HG03565 (cell line): ENCODE measurements at regions not wholly inside any gene's neighbourhood (a gene's known extent, or its start where the extent isn't known, plus 50 kb on each side); places are given as distances from the start of the nearest gene placed in this dataset.
"Not testable (repeated sequence)": the region's sequence is repeated elsewhere in the genome, so short reads cannot be mapped to it uniquely, and the experiment has no call there.

ENCODE experiments used
- ATAC-seq: cut with Tn5 transposase; IDR thresholded peaks from one replicate; pipeline ENCODE4 v1.9.1; 2021; ENCODE audit warnings: mild to moderate bottlenecking, moderate library complexity; ENCODE audit not compliant: unreplicated experiment

DNA sequence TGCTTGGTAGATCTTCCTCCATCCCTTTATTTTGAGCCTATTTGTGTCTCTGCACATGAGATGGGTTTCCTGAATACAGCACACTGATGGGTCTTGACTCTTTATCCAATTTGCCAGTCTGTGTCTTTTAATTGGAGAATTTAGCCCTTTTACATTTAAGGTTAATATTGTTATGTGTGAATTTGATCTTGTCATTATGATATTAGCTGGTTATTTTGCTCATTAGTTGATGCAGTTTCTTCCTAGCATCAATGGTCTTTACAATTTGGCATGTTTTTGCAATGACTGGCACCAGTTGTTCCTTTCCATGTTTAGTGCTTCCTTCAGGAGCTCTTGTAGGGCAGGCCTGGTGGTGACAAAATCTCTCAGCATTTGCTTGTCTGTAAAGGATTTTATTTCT, 72.4 kb downstream of the HNRNPD start:
- not testable (repeated sequence) for ATAC-seq

DNA sequence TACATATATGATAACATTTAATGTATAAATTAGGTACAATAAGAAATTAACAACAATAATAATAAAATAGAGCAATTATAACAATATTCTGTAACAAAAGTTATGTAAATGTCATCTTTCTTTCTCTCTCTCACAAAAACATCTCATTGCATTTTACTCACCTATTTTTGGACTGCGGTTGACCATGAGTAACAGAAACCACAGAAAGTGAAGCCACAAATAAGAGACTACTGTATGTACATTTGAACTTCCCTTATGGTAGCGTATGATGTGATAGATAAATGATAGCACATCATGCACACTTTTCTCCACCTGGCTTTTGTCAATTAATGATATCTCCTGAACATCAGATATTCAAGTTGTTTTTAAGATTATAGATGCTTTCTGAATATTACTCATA, 80.5 kb downstream of the HNRNPD start:
- peak; percentile 100 for ATAC-seq

DNA sequence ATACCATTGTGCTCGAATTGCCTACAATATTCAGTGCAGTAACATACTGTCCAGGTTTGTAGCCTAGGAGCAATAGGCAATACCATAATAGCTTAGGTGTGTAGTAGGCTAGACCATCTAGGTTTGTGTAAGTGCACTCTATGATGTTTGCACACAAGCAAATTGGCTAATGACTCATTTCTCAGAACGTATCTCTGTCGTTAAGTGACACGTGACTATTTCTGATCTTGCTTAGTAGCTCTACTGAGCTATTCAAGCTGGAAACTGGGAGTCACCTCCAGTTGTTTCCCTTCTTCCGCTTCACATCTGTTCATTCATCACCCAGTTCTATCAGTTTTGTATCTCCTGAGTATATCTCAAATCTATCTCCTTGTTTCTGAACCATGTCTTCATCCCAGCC, 86.1 kb downstream of the HNRNPD start:
- no peak for ATAC-seq

DNA sequence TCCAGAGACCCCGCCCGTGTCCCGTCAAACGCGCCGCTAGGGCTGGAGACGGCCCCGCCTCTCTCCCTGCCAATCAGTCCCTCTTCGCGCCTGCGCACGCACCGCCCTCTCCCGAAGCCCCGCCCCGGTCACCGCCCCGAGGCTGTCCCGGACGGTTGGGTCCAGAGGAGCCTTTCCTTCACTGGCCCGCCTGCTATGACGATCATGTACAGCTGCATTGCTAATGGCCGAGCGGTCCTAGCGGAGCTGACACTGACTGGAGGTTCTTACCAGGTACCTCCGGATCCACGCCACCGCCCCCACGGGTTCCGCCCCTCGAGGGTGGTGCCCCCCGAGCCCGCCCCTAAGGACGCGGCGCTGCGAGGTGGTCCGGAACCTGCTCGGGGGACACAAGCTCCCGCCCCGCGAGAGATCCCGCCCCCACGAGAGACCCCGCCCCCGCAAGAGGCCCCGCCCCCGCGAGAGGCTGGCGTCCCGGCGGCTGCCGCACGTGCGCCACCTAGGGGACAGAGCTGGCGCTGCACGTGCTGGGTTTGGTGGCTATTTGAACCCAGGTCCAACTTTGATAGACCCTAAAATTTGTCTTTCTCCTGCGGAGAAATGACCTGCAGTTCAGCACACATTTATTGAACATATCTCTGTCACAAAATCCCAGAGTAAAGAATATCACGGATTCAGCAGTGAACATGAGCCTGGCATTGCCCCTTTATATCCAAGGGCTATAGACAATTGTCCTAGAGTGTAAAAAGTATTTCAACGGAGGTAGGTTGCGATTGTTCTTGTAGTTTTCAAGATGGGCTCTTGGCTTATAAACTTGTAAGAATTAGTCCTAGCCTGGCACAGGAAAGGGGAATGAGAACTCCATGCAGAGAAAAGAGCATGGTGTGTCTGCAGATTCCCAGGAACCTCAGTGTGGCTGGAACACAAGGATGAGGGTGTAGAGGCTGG, 88.7 kb downstream of the HNRNPD start:
- ATAC-seq = peak; percentile 100

DNA sequence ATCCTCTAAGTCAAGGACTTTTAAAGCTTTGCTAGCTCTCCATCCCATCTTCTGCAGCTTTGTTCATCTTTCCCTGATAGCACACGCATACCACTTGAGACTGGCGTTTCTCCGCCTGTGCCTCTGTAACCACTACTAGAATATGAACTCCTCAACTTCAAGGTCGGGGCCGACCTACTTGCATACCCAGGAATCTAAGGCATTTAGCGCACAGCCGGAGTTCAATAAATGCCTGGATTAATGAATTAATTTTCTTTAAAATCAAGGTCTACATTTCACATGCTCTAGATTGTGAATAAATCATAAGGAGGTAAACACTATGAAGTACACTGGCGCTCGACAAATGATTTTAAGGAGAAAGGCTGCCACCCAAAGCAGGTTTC, 89.3 kb downstream of the HNRNPD start:
- ATAC-seq = no peak

DNA sequence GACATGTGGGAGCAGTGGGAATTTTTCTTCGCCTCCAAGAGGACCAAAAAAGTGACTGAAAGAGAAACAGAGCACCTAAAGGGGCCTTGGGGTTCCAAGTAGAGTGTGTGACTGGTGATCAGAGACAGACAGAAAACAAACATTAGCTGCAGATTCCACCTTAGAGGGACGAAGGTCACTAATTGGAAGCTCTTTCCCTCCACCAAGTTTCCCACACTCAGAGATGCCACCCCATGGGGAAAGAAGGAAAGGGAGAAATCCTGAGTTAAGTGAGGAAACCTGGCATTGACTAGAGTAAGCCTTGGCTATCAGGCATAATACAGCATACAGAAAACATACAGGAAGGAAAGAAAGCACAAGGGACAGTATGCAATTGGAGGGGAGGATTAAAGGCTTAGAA, 90.9 kb downstream of the HNRNPD start:
- ATAC-seq = no peak

DNA sequence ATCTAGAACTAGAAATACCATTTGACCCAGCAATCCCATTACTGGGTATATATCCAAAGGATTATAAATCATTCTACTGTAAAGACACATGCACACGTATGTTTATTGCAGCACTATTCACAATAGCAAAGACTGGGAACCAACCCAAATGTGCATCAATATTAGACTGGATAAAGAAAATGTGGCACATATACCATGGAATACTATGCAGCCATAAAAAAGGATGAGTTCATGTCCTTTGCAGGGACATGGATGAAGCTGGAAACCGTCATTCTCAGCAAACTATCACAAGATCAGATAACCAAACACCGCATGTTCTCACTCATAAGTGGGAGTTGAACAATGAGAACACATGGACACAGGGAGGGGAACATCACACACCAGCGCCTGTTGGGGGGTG, 94.2 kb downstream of the HNRNPD start:
- not testable (repeated sequence) for ATAC-seq

DNA sequence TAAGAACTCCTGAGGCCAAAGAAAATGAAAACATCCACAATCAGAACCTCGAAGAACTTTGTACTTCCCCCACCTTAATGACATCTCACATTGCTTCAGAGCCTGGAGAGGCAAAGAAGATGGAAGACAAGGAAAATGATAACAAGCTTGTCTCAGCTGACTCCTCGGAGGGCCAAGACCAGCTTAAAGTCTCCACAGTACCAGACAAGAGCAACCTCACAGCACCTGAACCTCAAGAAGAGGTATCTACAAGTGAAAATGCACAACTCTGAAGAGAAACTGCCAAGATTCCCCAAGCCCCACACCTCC, 97.5 kb downstream of the HNRNPD start:
- ATAC-seq = no peak

DNA sequence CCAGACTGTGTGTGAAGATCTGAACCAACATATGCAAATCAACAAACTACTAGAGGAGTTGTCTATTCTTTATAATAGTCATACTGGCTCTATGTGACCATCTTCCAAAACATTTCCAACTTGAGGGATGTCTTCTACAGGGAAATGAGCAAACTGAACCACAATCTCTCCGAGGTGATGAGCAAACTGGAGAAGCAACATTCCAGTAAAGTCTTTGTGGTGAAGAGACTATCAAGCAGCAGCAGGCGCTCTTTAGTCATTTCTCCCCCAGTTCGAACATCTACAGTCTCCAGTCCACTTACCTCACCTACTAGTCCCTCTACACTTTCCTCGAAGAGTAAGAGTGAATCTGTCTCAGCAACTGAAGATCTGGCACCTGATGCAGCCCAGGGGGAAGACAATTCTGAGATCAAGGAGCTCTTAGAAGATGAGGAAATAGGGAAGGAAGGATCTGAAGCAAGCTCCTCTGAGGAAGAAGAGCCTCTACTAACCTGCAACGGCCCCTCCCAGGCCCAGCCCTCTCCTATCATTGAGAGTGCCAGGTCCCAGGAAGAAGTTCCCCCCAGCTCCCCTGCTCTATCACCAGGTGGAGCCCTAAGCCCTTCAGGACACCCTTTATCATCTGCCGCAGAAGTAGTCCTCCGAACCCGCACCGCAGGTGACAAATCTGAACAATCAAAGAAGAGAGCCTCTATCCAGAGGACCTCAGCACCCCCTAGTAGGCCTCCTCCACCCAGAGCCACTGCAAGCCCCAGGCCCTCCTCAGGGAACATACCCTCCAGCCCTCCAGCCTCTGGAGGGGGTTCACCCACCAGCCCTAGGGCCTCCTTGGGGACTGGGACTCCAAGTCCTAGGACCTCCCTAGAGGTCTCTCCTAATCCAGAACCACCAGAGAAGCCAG, 98.1 kb downstream of the HNRNPD start:
- no peak for ATAC-seq

DNA sequence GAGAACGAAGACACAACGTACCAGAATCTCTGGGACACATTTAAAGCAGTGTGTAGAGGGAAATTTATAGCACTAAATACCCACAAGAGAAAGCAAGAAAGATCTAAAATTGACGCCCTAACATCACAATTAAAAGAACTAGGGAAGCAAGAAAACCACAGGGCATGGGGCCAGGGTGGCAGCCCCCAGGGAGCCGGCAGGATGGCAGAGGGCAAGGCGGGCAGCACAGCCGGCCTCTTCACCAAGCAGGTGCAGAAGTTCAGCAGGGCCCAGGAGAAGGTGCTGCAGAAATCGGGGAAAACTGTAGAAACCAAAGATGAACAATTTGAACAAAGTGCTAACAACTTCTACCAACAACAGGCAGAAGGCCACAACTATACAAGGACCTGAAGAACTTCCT, 99.1 kb downstream of the HNRNPD start:
- not testable (repeated sequence) for ATAC-seq

DNA sequence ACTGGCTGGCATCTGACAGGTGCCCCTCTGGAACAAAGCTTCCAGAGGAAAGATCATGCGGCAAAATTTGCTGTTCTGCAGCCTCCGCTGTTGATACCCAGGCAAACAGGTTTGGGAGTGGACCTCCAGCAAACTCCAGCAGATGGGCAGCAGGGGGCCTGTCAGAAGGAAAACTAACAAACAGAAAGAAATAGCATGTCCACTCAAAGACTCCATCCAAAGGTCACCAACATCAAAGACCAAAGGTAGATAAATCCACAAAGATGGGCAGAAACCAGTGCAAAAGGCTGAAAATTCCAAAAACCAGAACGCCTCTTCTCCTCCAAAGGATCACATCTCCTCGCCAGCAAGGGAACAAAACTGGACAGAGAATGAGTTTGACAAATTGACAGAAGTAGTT, 101.3 kb downstream of the HNRNPD start:
- ATAC-seq = not testable (repeated sequence)

DNA sequence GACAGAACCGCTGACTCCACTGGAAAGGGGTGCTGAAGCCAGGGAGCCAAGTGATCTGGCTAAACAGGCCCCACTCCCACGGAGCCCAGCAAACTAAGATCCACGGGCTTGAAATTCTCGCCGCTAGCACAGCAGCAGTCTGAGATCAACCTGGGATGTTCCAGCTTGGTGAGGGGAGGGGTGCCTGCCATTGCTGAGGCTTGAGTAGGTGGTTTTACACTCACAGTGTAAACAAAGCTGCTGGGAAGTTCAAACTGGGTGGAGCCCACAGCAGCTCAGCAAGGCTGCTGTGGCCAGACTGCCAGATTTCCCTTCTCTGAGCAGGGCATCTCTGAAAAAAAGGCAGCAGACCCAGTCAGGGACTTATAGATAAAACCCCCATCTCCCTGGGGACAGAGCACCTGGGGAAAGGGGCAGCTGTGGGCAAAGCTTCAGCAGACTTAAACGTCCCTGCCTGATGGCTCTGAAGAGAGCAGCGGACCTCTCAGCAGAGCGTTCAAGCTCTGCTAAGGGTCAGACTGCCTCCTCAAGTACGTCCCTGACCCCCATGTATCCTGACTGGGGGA, 101.8 kb downstream of the HNRNPD start:
- ATAC-seq = not testable (repeated sequence)

DNA sequence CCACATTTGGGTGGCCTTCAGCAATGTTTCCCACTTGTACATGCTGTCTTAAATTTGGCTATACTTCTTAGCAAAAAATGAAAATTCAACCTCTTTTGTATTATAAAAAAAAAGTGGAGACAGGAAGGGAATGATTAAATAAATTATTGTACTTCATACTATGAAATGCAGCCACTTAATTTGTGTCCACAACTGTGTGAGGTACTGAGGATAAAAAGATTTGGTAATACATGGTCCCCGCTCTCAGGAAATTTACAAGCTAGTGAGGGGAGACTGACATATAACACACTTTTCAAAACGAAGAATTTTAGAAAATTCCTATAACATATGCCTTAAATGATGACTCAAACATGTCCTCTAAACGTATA, 105.0 kb downstream of the HNRNPD start:
- no peak for ATAC-seq

DNA sequence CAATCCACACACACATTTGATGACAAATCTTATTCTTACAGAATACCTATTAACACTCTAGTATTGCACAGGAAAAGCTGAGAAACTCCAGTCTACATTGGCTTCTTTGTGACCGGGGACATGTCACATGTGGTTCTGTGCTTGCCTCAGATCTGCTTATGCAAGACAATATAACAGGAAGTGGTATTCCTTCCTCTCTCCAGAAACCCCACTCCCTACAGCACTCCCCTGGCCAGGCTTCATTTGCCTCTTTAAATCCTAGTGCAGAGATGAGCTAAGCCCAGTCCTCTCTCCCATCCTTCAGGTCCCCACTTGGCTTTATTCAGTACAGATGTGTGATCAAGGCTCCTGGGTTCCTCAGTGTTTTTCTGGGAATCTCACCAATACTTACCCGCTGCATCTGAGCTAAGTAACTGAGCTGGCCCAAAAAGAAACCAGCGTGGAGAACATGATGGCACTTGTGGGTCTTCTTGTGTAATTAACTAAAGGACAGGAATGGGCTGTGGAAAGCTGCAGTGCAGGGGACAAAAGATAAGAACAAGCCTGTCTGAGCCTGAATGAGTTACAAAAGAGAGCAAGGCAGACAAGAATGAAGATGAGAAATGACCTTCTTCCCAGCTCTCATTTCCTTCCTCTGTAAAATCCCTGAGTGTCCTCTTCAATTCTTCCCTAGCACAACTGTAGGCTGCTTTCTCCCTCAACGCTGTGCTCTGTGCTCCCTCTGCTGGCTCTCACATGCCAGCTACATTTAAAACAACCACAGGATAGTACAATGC, 105.6 kb downstream of the HNRNPD start:
- peak; percentile 98 for ATAC-seq

DNA sequence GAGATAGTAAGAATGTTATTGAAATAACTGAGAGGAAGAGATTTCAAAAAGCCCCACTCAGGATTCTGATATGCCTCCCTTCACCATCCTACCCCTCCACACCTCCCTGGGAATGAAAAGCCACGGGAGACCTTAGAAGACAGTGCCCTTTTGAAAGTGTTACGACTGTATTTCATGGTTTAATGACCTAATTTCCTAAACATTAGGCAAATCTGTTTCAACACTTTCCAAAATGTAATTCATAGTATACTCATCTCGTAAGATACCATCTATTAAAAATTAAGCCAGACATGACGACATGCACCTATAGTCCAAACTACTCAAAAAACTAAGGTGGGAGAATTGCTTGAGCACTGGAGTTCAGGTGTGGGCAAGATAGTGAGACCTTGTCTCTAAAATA, 106.3 kb downstream of the HNRNPD start:
- no peak for ATAC-seq

DNA sequence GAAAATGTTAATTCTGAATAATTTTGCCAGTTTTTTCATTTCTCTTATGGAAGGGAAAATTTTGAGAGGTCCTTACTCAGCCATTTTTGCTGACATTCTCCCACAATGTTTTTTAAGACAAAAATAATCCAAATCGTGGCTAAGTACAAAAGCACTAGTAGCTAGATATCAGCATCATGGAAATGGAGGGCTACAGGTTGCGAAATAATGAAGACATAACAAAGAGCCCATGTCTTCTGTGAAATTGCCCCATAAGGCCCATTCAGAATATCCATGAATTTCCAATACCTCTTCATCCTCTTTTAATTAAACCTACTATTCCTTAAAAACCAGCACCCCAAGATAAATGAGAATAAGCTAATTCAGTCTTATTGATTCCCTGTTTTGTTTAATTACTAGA, 107.4 kb downstream of the HNRNPD start:
- ATAC-seq = no peak

DNA sequence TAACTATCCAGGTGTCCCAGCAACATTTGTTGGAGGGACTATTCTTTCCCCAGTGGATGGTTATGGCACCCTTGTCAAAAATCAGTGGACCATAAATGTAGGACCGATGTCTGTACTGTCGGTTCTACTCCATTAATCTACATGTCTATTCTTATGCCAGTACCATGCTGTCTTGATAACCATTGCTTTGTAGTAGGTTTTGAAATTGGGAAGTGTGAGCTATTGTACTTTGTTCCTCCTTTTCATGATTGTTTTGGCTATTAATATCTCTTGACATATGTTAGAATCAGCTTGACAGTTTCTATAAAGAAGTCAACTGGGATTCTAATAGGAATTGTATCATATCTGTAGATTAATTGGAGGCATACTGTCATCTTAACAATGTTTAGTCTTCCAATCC, 112.7 kb downstream of the HNRNPD start:
- no peak for ATAC-seq

DNA sequence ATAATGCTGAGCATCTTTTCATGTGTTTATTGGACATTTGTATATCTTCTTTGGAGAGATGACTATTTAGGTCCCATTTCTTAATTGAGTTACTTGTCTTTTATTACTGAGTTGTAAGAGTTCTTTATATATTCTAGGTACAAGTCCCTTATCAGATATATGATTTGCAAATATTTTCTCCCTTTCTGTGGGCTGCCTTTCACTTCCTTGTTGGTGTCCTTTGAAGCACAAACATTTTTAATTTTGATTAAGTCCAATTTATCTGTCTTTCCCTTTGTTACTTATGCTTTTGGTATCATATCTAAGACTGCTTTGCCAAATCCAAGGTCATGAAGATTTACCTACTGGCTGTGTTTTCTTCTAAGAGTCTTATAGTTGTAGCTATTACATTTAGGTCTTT, 113.2 kb downstream of the HNRNPD start:
- no peak for ATAC-seq

DNA sequence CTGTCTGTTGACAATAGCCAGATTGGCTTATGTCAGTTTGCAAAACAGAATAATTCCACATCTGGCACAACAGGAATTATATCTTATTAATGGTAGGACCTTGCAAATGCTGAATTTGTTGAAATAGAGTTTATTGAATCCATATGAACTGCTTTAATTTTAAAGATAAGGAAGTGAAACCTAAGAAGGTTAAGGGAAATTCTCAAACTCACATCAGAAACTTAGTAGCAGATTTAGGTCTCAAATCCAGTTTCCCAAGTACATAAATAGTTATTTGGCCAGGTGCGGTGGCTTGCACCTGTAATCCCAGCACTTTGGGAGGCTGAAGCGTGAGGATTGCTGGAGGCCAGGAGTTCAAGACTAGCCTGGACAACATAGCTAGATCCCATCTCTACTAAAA, 117.1 kb downstream of the HNRNPD start:
- no peak for ATAC-seq

DNA sequence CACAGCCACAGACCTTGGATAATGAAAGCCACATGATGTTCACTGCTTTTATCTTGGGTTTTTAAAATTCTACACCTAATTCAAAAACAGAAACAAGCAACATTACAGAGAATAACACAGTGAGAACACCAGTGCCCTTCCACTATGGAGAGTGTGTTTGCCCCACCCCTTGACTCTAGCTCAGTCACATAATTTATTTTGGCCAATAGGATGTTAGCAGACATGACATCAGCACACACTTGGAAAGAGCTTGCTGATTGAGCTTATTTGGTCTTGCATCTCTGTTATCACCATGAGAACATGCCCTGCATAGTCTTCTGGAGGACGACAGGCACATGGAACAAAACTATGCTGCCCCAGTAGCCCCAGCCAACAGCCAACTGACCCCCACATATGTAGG, 118.1 kb downstream of the HNRNPD start:
- no peak for ATAC-seq
